ENCODE measurements at regions not wholly inside any gene's neighbourhood (a gene's known extent, or its start where the extent isn't known, plus 50 kb on each side); places are given as distances from the start of the nearest gene placed in this dataset.

DNA sequence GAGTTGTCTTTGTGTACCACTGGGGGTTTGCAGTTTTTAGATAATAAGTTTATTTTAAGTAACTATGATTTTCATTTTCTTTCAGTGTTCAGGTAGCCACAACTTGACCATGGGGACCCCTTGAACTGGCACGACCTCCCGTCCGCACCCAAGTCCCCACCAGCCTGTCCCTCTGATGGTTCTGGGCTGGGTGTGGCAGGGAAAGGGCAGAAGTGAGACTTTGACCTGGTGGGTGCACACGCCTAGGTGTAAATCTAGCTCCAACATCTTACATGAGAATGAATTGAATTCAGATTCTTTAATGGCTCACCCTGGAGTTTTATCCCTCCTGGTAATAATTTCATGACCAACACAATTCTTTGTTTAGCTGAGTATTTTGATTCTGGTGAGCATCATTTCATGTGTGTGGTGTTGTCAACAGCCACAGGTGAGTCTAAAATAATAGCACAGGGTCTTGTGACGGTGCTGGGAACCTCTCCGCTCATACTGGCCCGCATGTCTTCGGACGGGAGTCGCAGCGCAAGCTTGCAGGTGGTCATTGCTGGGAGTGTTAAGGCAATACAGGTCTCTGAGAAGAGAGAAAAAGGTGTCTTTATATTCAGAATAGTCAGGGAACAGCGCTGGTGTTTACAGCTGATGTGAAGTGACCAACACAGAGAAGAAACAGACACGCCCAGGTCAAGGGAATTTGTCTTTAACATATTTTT is 50.8 kb upstream of the POFUT2 start:
- Histone ChIP-seq H3K27me3 (replicated peaks; ENCODE audit: insufficient read depth) (no peaks in the 10 kb centered on the region), H4K20me1 (ENCODE audit: insufficient read depth) (no peaks in the 10 kb centered on the region), H3K4me1 (ENCODE audit: insufficient read depth) (no peaks in the 10 kb centered on the region), H3K27ac (no peak overlapping the region), H3K4me3 (no peak overlapping the region), H3K79me2 (ENCODE audit: insufficient read depth) (no peaks in the 10 kb centered on the region), H3K4me2 (ENCODE audit: unreplicated experiment) (no peak overlapping the region), H3K9ac (no peak overlapping the region), H3F3A (ENCODE audit: insufficient read depth) (no peaks in the 10 kb centered on the region), H2AFZ (no peak overlapping the region), H3K9me3 (ENCODE audit: low read depth) (no peaks in the 10 kb centered on the region), H3K36me3 (ENCODE audit: low read depth) (no peaks in the 10 kb centered on the region), H3K9me2 (ENCODE audit: insufficient read depth) (no peaks in the 10 kb centered on the region)
- TF ChIP-seq EZH2 (IDR thresholded peaks at IDR 0.05; ENCODE audit: insufficient read depth, poor library complexity, severe bottlenecking), result no peak
- WGBS, 2 experiments (ENCODE audit: low coverage in 1 of 2, low lambda C conversion rate in 2 of 2, missing lambda C conversion rate in 2 of 2), result 81 to 88% methylated on average over 13 of the region's 13 CpGs
- in situ Hi-C loops (cut with MboI), result no loop called here
- no peak for DNase-seq

GRCh38 chr21:45339421-45340402 is 52.0 kb upstream of the POFUT2 start:
- Histone ChIP-seq H3F3A (ENCODE audit: insufficient read depth) (no peaks in the 10 kb centered on the region), H3K36me3 (ENCODE audit: low read depth) (no peaks in the 10 kb centered on the region), H3K4me2 (ENCODE audit: unreplicated experiment) (no peak overlapping the region), H3K27ac (no peak overlapping the region), H3K9me2 (ENCODE audit: insufficient read depth) (no peaks in the 10 kb centered on the region), H3K9ac (no peak overlapping the region), H4K20me1 (ENCODE audit: insufficient read depth) (no peaks in the 10 kb centered on the region), H3K9me3 (ENCODE audit: low read depth) (no peaks in the 10 kb centered on the region), H2AFZ (no peak overlapping the region), H3K4me3 (no peak overlapping the region), H3K4me1 (ENCODE audit: insufficient read depth) (no peaks in the 10 kb centered on the region), H3K27me3 (replicated peaks; ENCODE audit: insufficient read depth) (no peaks in the 10 kb centered on the region), H3K79me2 (ENCODE audit: insufficient read depth) (no peaks in the 10 kb centered on the region)
- WGBS, 2 experiments (ENCODE audit: low coverage in 1 of 2, low lambda C conversion rate in 2 of 2, missing lambda C conversion rate in 2 of 2), result 64 to 66% methylated on average over 19 of the region's 19 CpGs
- DNase-seq, result no peak
- TF ChIP-seq EZH2 (IDR thresholded peaks at IDR 0.05; ENCODE audit: insufficient read depth, poor library complexity, severe bottlenecking) (no peak), EZH2phosphoT487 (IDR thresholded peaks at IDR 0.05; ENCODE audit: insufficient read depth, low read depth) (no peak)
- in situ Hi-C loops (cut with MboI), result no loop called here

DNA sequence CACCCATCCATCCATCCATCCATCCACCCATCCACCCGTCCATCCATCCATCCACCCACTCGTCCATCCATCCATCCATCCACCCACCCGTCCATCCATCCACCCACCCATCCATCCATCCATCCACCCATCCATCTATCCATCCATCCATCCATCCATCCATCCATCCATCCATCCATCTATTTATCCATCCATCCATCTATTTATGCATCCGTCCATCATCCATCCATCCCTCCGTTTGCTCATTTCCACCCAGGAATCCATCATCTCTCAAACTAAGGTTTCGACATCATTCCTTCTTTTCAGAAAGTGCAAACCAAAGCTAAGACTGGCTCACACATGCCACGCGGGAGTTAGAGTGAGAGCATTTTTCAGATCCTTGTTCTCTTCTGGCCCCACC is 52.8 kb upstream of the POFUT2 start:
- Histone ChIP-seq H3K4me2 (ENCODE audit: unreplicated experiment) (no peak overlapping the region), H3K4me1 (ENCODE audit: insufficient read depth) (no peaks in the 10 kb centered on the region), H3K4me3 (no peak overlapping the region), H4K20me1 (ENCODE audit: insufficient read depth) (no peaks in the 10 kb centered on the region), H3K27ac (no peak overlapping the region), H3K27me3 (replicated peaks; ENCODE audit: insufficient read depth) (0 out of 2 replicates have a peak, but pooled peaks cover 3% of the 10 kb centered on the region), H3K9me3 (ENCODE audit: low read depth) (no peaks in the 10 kb centered on the region), H3K79me2 (ENCODE audit: insufficient read depth) (no peaks in the 10 kb centered on the region), H3K36me3 (ENCODE audit: low read depth) (no peaks in the 10 kb centered on the region), H3F3A (ENCODE audit: insufficient read depth) (no peaks in the 10 kb centered on the region), H2AFZ (no peak overlapping the region), H3K9ac (no peak overlapping the region), H3K9me2 (ENCODE audit: insufficient read depth) (no peaks in the 10 kb centered on the region)
- WGBS, 2 experiments (ENCODE audit: low coverage in 1 of 2, low lambda C conversion rate in 2 of 2, missing lambda C conversion rate in 2 of 2), result 69 to 79% methylated on average over 7 to 8 of the region's 8 CpGs
- in situ Hi-C loops (cut with MboI), result no loop called here
- DNase-seq, result no peak
- TF ChIP-seq EZH2 (IDR thresholded peaks at IDR 0.05; ENCODE audit: insufficient read depth, poor library complexity, severe bottlenecking) (no peak), EZH2phosphoT487 (IDR thresholded peaks at IDR 0.05; ENCODE audit: insufficient read depth, low read depth) (no peak)

DNA sequence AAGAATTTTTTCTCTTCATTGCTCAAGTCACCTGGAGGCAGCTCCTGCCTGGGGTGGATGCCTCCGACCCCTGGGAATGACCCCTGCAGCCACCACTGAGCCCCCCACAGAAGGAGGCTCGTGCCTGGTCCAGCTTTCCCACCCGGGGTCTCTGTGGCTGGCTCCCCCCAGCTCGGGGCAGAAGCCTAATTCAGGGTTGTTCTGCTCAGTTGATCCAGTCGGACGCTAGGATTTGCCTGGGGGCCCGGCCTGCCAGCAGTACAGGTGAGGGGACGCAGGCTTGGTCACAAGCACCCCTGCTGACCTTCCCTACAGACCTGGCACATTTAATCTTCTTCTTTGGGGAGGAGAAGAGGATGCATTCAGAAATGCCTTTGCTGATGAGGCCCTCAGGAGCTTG is 53.6 kb upstream of the POFUT2 start:
- no peaks in the 10 kb centered on the region for H3F3A ChIP-seq (ENCODE audit: insufficient read depth)
- H3K4me1 ChIP-seq (ENCODE audit: insufficient read depth), result no peaks in the 10 kb centered on the region
- no peaks in the 10 kb centered on the region for H3K79me2 ChIP-seq (ENCODE audit: insufficient read depth)
- TF ChIP-seq EZH2 (IDR thresholded peaks at IDR 0.05; ENCODE audit: insufficient read depth, poor library complexity, severe bottlenecking), result no peak
- no peak for TF ChIP-seq EZH2phosphoT487 (IDR thresholded peaks at IDR 0.05; ENCODE audit: insufficient read depth, low read depth)
- no peak overlapping the region for H3K4me2 ChIP-seq (ENCODE audit: unreplicated experiment)
- H2AFZ ChIP-seq, result no peak overlapping the region
- no peak overlapping the region for H3K4me3 ChIP-seq
- H3K9me2 ChIP-seq (ENCODE audit: insufficient read depth), result no peaks in the 10 kb centered on the region
- DNase-seq, result no peak
- no peaks in the 10 kb centered on the region for H3K9me3 ChIP-seq (ENCODE audit: low read depth)
- no peak overlapping the region for H3K27ac ChIP-seq
- H3K27me3 ChIP-seq (replicated peaks; ENCODE audit: insufficient read depth), result 0 out of 2 replicates have a peak, but pooled peaks cover 3% of the 10 kb centered on the region
- no peaks in the 10 kb centered on the region for H4K20me1 ChIP-seq (ENCODE audit: insufficient read depth)
- WGBS, 2 experiments (ENCODE audit: low coverage in 1 of 2, low lambda C conversion rate in 2 of 2, missing lambda C conversion rate in 2 of 2), result 63 to 65% methylated on average over 8 of the region's 8 CpGs
- in situ Hi-C loops (cut with MboI), result no loop called here
- H3K9ac ChIP-seq, result no peak overlapping the region
- no peaks in the 10 kb centered on the region for H3K36me3 ChIP-seq (ENCODE audit: low read depth)

Data from GM23248 (cell line).